Inferior parietal cortex (tissue), 1 donor: ENCODE measurements at regions not wholly inside any gene's neighbourhood (a gene's known extent, or its start where the extent isn't known, plus 50 kb on each side); places are given as distances from the start of the nearest gene placed in this dataset.
"Not testable (repeated sequence)": the region's sequence is repeated elsewhere in the genome, so short reads cannot be mapped to it uniquely, and the experiment has no call there.

Experiments
- DNase-seq: peaks from one replicate; pipeline ENCODE4 v3.0.0-alpha.2; 2016; ENCODE audit errors: extremely low spot score

- no peak for DNase-seq
Measured at GRCh38 chr5:109575506-109575905, 114.2 kb upstream of the MAN2A1 start.

GRCh38 chr5:109574985-109575384, 114.7 kb upstream of the MAN2A1 start:
- DNase-seq, result no peak

DNA sequence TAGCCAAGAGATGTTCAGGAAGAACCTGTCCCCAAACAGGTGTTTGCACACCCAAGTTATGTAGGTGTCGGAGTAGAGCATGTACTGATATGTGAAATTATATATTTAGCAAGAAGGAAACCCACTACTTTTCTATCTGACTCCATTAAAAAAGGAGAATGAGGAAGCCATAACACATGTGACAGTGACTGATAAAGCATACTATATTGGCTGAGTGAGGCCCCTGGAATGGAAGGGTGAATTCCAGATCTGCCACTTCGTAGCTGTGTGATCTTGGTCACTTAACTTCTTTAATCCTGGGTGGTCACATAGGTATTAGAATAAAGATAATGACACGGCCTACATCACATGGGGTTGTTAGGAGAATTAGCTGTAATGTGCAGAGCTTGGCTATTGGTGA, 116.0 kb upstream of the MAN2A1 start:
- no peak for DNase-seq

DNA sequence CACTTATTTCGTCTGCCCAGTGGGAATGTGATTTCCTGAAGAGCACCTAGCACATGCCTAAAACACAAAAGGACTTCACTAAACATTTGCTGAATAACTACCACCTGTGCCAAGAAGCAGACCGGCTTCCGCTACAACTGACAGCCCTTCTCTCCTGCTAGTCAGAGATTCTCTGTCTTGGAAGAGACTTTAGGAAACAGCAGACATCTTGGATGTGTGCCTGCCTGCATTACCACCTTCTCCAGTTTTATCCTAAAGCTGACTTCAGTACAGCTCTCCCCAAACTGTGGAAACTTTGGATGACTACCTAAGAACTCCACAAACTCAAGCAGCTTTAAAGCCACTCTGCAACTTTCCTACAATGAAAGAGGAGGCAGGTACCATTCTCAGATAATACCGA, 116.5 kb upstream of the MAN2A1 start:
- no peak for DNase-seq

DNA sequence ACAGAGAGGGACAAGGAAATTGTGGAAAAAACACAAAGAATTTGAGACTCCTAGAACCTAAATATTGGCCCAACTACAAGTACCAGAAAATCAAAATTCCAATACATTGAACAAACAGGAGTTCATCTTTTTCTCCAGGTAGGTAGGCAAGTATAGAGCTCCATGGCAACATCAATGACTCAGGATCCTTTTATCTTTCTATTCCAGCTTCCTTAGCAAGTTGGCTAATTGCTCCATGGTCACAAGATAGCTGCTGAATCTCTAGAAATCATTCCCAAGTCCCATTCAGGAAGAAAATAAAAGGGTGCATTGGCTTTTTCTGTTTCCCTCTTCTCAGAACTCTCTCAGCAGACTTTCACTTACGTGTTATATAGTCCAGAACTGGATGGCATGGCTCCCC, 117.9 kb upstream of the MAN2A1 start:
- no peak for DNase-seq

GRCh38 chr5:109570362-109570874, 119.3 kb upstream of the MAN2A1 start:
- DNase-seq, result no peak

DNA sequence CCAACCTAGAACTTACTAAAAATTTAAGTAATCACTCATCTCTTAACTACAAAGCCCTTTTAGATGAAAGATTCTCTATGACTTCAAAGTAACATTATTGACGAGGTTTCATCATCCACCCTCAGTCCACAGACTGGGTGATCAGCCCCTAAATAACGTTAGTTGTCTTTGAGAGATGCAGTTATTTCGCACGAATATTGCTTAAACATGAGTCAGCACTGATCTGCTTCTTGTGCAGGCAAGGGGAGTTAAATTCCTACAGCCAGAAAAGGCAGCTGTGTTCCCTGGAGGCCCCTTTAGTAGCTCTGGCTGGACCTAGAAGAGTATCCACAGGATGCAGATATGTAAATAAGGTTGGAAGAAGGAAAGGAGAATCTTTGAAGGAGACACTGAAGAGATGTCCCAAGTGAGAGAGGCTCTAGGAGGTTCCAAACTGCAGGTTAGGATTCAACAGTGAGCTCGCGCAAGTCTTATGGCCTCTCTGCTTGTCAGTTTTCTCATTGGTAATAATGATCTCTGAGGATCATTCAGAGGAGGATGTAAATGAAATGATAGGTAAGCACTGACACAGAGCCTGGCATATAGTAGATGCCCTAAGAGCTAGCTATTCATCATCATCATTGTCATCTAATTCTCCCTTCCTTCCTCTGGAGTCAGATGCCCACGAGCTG, 122.2 kb upstream of the MAN2A1 start:
- DNase-seq, result no peak

GRCh38 chr5:109566361-109566760, 123.4 kb upstream of the MAN2A1 start:
- no peak for DNase-seq

DNA sequence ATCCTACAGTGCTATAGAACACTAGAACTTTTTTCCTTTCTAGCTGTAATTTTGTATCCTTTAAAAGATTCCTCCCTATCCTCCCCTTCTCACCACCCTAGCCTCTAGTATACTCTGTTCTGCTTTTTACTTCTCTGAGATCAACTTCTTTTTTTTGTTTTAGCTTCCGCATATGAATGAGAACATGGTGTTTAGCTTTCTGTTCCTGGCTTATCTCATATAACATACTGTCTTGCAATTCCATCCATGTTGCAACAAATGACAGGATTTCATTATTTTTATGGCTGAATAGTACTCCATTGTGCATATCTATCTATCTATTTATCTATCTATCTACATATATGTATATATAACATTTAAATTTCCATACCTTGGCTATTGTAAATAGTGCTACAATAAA, 126.0 kb upstream of the MAN2A1 start:
- DNase-seq, result no peak

GRCh38 chr5:109563189-109563588, 126.5 kb upstream of the MAN2A1 start:
- DNase-seq, result no peak

DNA sequence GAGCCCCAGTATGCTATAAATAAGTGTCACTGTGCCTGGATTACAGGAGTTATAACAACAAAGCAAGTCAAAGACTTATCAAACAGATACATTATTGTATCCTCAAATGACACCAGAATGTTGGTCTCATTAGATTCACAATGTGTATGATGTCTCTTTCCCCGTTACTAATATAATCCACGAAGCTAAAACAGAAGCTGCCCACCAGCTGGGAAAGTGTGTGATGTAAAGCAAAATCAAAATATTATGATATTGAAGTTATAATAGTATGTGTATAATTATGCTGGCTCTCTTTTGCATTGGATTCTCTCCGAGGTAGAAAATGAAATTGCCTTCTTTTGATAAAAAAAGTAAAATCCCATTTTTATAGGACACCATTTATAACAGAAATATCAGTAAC, 127.3 kb upstream of the MAN2A1 start:
- no peak for DNase-seq

DNA sequence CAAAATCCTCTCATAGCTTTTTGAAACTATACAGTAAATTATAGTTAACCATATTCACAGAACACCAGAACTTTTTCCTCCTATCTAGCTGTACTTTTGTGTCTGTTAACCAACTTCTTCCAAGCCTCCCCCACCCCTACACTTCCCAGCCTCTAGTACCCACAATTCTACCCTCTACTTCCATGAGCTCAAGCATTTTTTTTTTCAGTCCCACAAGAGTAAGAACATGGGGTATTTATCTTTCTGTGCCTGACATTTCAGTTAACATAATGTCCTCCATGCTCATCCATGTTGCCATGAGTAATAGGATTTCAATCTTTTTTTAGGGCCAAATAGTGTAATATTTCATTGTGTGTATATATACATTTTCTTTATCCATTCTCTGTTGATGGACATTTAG, 128.3 kb upstream of the MAN2A1 start:
- DNase-seq, result no peak

DNA sequence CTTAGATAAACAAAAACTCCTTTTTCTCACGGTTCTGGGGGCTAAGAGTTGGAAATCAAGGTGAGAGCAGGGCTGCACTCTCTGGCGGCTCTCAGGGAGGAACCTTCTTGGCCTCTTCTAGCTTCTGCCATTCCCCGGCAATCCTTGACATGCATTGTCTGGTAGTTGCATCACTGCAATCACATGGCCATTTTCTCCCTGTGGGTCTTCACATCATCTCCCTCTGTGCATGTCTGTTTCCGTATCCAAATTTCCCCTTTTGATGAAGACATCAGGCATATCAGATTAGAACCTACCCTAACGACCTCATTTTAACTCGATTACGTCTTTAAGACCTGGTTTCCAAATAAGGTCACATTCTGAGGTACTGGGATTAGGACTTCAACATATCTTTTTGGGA, 129.2 kb upstream of the MAN2A1 start:
- DNase-seq, result no peak

DNA sequence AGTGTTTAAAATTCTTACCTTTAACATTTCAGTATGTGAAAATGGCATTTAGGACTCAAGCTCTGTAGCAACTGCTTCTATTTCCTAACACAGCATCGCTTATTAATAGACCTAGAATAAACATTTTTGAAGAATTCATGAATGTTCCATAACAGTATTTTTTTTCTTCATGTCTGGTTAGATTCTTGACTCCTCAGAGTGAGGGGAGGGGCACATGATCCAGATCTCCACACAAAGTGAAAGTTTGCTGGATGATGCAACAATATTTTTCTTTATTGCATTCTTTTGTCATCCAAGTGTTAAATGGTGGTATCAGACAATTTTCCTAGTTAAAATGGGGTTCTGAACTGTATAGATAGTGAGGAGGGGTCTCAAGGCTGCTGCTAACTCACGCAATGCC, 130.8 kb upstream of the MAN2A1 start:
- no peak for DNase-seq

DNA sequence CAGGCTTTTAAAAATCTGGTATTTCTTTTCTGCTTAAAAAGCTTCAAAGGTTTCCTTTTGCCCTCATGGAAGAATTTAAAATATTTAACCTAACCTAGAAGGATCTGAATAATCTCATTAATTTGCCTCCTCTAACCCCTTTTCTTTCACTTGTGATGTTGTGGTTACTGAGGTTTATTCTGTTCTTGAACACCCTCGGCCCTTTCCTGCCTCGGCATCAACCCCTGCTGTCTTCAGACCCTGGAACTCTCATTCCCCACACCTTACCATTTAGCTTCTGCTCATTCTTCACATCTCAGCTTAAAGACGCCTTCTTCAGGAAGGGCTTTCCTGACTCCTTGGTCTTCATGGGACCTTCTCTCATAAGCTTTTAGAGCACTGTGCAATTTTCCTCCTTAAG, 131.4 kb upstream of the MAN2A1 start:
- DNase-seq, result no peak

DNA sequence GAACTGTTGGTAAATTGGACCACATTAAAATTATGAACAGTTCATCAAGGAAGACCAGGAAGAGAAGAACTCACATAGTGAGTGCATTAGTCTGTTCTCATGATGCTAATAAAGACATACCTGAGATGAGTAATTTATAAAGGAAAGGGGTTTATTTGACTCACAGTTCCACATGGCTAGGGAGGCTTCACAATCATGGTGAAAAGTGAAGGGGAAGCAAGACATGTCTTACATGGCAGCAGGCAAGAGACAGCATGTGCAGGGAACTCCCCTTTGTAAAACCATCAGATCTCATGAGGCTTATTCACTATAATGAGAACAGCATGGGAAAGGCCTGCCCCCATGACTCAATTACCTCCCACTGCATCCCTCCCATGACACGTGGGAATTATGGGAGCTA, 135.9 kb upstream of the MAN2A1 start:
- DNase-seq, result no peak

DNA sequence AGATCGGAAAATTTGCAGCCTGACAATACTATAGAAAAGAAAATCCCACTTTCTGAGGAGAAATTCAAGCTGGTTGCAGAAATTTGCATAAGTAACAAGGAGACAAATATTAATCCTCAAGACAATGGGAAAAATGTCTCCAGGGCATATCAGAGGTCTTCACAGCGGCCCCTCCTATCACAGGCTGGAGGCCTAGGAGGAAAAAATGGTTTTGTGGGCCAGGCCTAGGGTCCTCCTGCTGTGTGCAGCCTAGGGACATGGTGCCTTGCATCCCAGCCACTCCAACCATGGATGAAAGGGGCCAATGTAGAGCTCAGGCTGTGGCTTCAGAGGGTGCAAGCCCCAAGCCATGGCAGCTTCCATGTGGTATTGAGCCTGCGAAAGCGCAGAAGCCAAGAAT, 138.5 kb upstream of the MAN2A1 start:
- DNase-seq, result not testable (repeated sequence)

GRCh38 chr5:109550077-109550476, 139.7 kb upstream of the MAN2A1 start:
- no peak for DNase-seq

- no peak for DNase-seq
Measured at GRCh38 chr5:109546461-109546860, 136.7 kb upstream of the PJA2 start.

GRCh38 chr5:109544873-109545272, 135.1 kb upstream of the PJA2 start:
- not testable (repeated sequence) for DNase-seq

- not testable (repeated sequence) for DNase-seq
Measured at GRCh38 chr5:109538692-109539091, 128.9 kb upstream of the PJA2 start.

DNA sequence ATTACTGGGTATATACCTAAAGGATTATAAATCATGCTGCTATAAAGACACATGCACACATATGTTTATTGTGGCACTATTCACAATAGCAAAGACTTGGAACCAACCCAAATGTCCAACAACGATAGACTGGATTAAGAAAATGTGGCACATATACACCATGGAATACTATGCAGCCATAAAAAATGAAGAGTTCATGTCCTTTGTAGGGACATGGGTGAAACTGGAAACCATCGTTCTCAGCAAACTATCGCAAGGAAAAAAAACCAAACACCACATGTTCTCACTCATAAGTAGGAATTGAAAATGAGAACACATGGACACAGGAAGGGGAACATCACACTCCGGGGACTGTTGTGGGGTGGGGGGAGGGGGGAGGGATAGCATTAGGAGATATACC, 125.3 kb upstream of the PJA2 start:
- DNase-seq, result not testable (repeated sequence)

DNA sequence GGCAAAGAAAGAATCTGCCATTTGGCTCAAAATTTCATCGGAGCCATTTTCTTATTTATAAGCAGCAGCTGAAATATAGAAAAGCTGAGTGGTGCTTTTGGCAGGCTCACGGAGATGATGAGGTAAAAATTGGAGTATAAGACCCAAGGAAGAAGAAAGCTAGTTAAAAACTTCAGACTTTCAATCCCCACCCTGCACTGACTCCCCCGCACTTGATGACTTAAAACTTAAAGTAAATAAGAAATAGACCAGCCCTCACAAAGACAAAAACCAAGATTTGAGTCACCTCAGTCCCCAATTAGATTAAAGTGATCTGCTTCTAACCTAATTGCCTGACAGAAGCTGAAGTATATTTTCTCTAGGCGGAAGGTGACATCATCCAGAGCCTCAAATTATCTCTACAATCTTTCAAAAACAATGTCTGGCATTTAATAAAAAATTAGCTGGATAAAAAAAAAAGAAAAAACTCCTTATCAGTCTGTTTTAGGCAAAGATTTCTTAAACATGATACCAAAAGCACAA, 124.0 kb upstream of the PJA2 start:
- DNase-seq, result no peak
